ENCODE measurements at regions not wholly inside any gene's neighbourhood (a gene's known extent, or its start where the extent isn't known, plus 50 kb on each side); places are given as distances from the start of the nearest gene placed in this dataset.

DNA sequence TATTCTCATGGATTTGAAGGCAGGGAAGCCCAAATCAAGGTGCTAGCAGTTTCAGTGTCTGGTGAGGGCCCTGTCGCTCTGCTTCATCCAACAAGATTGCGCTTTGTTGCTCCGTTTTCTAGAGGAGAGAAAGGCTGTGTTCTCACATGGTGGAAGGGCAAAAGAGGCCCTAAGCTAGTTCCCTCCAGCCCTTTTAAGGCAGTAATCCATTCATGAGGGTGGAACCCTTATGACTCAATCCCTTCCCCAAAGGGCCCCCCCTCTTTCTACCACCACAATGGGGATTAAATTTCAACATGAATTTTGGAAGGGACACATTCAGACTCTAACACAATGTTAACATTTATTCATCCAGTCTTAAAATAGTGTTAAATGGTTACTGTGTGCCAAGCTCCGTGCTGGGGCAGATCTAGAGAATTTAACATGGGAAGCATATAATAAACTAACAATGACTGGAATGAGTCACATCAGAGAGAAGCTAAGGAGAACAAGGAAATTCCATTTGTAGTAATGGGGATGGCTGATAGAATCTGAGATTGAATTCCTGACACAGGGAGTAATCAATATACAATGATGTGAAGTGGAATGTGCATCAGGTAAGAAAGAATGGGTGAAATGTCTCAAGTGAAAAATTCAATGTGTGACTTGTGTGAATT is 382.8 kb upstream of the ZNF608 start:
- Histone ChIP-seq H3K27me3 (ENCODE audit: control insufficient read depth, insufficient read depth, low read length) (no peaks in the 10 kb centered on the region), H3K36me3 (ENCODE audit: control insufficient read depth, insufficient read depth, low read length) (no peaks in the 10 kb centered on the region), H3K27ac (ENCODE audit: low read length) (no peak overlapping the region), H3K4me3 (ENCODE audit: low read length) (no peak overlapping the region), H3K4me1 (ENCODE audit: control insufficient read depth, insufficient read depth, low read length) (no peaks in the 10 kb centered on the region), H3K9me3 (ENCODE audit: control insufficient read depth, insufficient read depth, low read length) (no peaks in the 10 kb centered on the region)
- no CpG with 5 or more reads among the region's 4 CpGs for WGBS (ENCODE audit: insufficient coverage, insufficient read length)
- DNase-seq (ENCODE audit: low read depth, low spot score): no peak

DNA sequence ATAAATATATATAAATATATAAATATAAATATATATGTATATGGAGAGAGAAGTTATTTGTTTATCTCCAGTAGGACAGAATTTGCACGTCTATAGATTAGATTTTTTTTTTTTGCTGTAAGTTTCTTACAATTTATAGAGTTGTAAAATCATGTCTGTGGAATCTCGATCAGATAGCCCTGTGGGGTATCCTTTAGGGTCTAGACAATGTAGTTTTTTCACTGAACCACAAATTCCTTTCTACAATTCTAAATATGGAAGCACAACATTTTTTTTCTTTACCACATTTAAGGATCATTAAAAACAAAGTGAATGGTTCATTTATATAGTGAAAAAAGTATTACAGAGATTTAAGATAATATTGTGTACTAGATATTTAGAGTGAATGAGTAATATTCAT is 384.2 kb upstream of the ZNF608 start:
- Histone ChIP-seq H3K27me3 (ENCODE audit: control insufficient read depth, insufficient read depth, low read length) (no peaks in the 10 kb centered on the region), H3K36me3 (ENCODE audit: control insufficient read depth, insufficient read depth, low read length) (no peaks in the 10 kb centered on the region), H3K9me3 (ENCODE audit: control insufficient read depth, insufficient read depth, low read length) (no peaks in the 10 kb centered on the region), H3K4me1 (ENCODE audit: control insufficient read depth, insufficient read depth, low read length) (no peaks in the 10 kb centered on the region; the same call in 1 of the 2 replicates), H3K27ac (ENCODE audit: low read length) (no peak overlapping the region), H3K4me3 (ENCODE audit: low read length) (no peak overlapping the region)
- no peak for DNase-seq (ENCODE audit: low read depth, low spot score)
- no CpG with 5 or more reads among the region's 2 CpGs for WGBS (ENCODE audit: insufficient coverage, insufficient read length)

DNA sequence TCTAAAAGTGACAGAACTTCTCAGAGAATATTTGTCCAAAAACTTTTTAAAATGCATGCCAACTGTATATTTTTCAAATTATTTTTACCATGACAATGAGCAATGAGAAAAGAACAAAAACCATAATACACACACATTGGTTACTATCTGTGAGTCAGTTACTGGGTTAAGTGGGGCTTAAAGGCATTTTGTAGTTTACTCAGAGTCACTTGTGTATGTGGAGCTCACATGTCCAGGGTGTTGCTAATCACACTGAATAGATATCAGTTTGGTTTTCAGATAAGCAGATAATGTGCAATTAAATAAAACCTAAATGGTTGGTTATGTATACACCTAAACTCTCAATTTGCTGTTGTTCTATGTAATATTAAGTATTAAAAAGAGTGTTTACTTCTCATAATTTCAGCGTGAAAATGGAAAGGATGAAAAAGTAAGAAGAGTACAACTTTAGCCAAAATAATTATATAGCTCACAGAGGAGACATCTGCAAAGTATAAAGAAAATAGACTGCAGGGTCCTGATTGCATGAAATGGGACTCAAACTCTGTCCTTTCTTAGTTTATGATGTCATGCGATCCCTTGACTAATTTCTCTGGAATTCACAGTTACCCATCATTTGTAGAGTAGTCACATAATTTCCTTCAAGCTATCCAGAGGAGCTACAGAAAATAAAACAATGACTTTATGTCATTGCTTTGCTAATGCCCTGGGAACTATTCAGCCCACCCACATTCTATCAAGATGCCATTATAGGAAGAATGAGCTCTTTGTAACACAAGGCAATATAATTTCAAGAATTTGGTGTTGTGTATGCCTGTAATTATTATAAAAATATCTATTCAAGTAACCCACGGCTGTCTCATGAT is 388.0 kb upstream of the ZNF608 start:
- no peaks in the 10 kb centered on the region for H3K9me3 ChIP-seq (ENCODE audit: control insufficient read depth, insufficient read depth, low read length)
- DNase-seq (ENCODE audit: low read depth, low spot score): no peak
- no peaks in the 10 kb centered on the region; the same call in 1 of the 2 replicates for H3K4me1 ChIP-seq (ENCODE audit: control insufficient read depth, insufficient read depth, low read length)
- no peak overlapping the region for H3K4me3 ChIP-seq (ENCODE audit: low read length)
- no CpG with 5 or more reads among the region's 3 CpGs for WGBS (ENCODE audit: insufficient coverage, insufficient read length)
- no peaks in the 10 kb centered on the region for H3K27me3 ChIP-seq (ENCODE audit: control insufficient read depth, insufficient read depth, low read length)
- no peak overlapping the region for H3K27ac ChIP-seq (ENCODE audit: low read length)
- no peaks in the 10 kb centered on the region for H3K36me3 ChIP-seq (ENCODE audit: control insufficient read depth, insufficient read depth, low read length)

DNA sequence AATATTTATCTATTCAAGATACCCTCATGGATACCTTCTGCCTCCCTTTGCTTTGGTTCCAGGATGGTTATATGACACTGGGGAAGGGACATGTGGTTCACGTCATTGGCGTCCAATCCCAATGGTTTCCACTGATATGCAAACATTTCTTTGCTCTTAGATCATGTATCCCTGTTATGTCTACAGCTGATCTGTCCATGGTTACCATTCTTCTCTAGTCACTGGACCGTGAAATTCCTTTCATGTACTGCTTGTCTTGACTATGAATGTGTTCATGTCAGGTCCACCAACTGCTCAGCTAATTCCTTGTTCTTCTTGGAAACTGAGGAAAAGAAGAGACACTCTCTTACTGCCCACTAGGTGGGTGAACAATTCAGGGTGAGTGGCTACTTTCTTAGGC is 391.1 kb upstream of the ZNF608 start:
- WGBS (ENCODE audit: insufficient coverage, insufficient read length): no CpG with 5 or more reads among the region's 3 CpGs
- DNase-seq (ENCODE audit: low read depth, low spot score): no peak

DNA sequence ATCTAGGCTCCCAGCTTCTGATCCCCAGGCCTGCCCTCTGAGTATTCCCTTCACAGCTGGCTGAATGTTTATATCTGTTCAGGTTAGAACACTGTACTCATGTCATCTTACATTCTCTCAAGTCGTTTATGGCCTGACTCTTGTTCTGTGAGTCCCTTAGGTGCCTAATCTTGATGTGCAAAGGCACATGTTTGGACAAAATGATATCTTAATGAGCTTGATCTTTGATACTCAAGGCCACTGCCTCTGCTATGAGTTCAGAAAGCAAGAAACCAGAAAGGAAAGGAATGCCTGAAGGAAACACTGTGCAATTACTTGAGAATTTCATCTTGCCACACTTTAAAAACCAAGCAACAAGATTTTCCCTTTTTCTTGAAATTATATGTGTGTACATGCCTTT is 391.8 kb upstream of the ZNF608 start:
- H3K27ac ChIP-seq (ENCODE audit: low read length): no peak overlapping the region
- no peaks in the 10 kb centered on the region for H3K9me3 ChIP-seq (ENCODE audit: control insufficient read depth, insufficient read depth, low read length)
- no peaks in the 10 kb centered on the region for H3K27me3 ChIP-seq (ENCODE audit: control insufficient read depth, insufficient read depth, low read length)
- DNase-seq (ENCODE audit: low read depth, low spot score): no peak
- no peaks in the 10 kb centered on the region; the same call in 1 of the 2 replicates for H3K4me1 ChIP-seq (ENCODE audit: control insufficient read depth, insufficient read depth, low read length)
- H3K4me3 ChIP-seq (ENCODE audit: low read length): no peak overlapping the region
- no peaks in the 10 kb centered on the region for H3K36me3 ChIP-seq (ENCODE audit: control insufficient read depth, insufficient read depth, low read length)
- no CpG with 5 or more reads among the region's 1 CpG for WGBS (ENCODE audit: insufficient coverage, insufficient read length)

More for the DNA sequence above, 391.1 kb upstream of the ZNF608 start:
- Histone ChIP-seq H3K4me1 (ENCODE audit: control insufficient read depth, insufficient read depth, low read length) (no peaks in the 10 kb centered on the region; the same call in 1 of the 2 replicates), H3K4me3 (ENCODE audit: low read length) (no peak overlapping the region), H3K9me3 (ENCODE audit: control insufficient read depth, insufficient read depth, low read length) (no peaks in the 10 kb centered on the region), H3K36me3 (ENCODE audit: control insufficient read depth, insufficient read depth, low read length) (no peaks in the 10 kb centered on the region), H3K27ac (ENCODE audit: low read length) (no peak overlapping the region), H3K27me3 (ENCODE audit: control insufficient read depth, insufficient read depth, low read length) (no peaks in the 10 kb centered on the region)

DNA sequence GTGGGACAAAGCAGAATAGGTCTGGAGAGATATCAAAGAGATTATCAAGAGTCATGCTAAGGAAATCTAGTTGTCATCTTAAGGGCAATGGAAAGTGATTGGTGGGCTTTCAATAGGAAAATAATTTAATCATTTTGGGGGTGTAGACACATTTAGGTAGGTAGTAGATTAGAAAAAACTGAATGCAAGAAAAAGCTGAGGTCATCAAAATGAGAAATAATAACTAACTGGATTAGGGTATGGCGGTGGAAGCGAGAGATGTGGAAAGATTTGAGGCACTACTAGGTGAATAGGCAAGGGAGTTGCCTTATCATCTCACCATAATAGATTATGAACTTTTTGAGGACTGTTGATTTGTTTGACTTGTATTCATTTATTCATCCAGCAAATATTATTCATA is 393.2 kb upstream of the ZNF608 start:
- no peak for DNase-seq (ENCODE audit: low read depth, low spot score)
- H3K4me1 ChIP-seq (ENCODE audit: control insufficient read depth, insufficient read depth, low read length): no peaks in the 10 kb centered on the region; the same call in 1 of the 2 replicates
- WGBS (ENCODE audit: insufficient coverage, insufficient read length): no CpG with 5 or more reads among the region's 2 CpGs
- H3K9me3 ChIP-seq (ENCODE audit: control insufficient read depth, insufficient read depth, low read length): no peaks in the 10 kb centered on the region
- no peak overlapping the region for H3K27ac ChIP-seq (ENCODE audit: low read length)
- H3K36me3 ChIP-seq (ENCODE audit: control insufficient read depth, insufficient read depth, low read length): no peaks in the 10 kb centered on the region
- H3K27me3 ChIP-seq (ENCODE audit: control insufficient read depth, insufficient read depth, low read length): no peaks in the 10 kb centered on the region
- H3K4me3 ChIP-seq (ENCODE audit: low read length): no peak overlapping the region

DNA sequence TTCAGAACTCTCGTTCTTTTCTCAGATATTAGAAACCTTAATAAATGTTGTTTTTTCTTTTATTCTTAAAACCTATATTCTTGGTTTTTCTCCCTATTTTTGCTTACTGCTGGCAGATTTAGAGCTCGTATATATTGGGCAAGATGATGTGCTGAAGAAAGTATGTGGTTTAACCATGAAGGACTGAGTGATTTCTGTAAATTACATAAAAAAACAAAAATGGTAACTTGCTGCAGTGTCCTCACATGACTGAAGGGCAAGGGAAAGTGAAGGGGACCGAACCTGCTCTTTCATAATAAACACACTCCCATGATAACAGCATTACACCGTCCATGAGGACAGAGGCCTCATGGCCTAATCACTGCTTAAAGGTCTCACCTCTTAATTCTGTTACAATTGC is 393.8 kb upstream of the ZNF608 start:
- no peak overlapping the region for H3K4me3 ChIP-seq (ENCODE audit: low read length)
- no peaks in the 10 kb centered on the region for H3K9me3 ChIP-seq (ENCODE audit: control insufficient read depth, insufficient read depth, low read length)
- no CpG with 5 or more reads among the region's 4 CpGs for WGBS (ENCODE audit: insufficient coverage, insufficient read length)
- no peak overlapping the region for H3K27ac ChIP-seq (ENCODE audit: low read length)
- H3K4me1 ChIP-seq (ENCODE audit: control insufficient read depth, insufficient read depth, low read length): no peaks in the 10 kb centered on the region; the same call in 1 of the 2 replicates
- no peaks in the 10 kb centered on the region for H3K36me3 ChIP-seq (ENCODE audit: control insufficient read depth, insufficient read depth, low read length)
- H3K27me3 ChIP-seq (ENCODE audit: control insufficient read depth, insufficient read depth, low read length): no peaks in the 10 kb centered on the region
- no peak for DNase-seq (ENCODE audit: low read depth, low spot score)

DNA sequence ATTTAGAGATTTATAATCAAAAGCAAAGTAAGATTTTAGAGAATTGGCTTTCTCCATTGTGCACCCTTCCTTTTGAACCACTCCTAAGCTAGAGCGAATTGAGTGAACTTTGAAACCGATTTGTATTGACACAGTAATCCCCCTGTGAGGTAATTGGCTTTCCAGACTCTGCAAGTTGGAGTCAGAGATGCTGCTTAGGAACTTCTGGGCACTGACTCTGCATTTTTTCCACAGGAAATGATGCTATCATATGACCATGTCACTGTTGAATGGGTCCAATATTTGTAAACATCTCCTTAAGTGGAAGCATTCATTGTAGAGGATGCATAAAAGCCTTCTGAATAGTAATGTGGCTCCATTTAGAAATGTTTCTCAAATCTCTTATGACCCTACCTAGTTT is 394.4 kb upstream of the ZNF608 start:
- Histone ChIP-seq H3K36me3 (ENCODE audit: control insufficient read depth, insufficient read depth, low read length) (no peaks in the 10 kb centered on the region), H3K4me1 (ENCODE audit: control insufficient read depth, insufficient read depth, low read length) (no peaks in the 10 kb centered on the region), H3K4me3 (ENCODE audit: low read length) (no peak overlapping the region), H3K9me3 (ENCODE audit: control insufficient read depth, insufficient read depth, low read length) (no peaks in the 10 kb centered on the region), H3K27me3 (ENCODE audit: control insufficient read depth, insufficient read depth, low read length) (no peaks in the 10 kb centered on the region), H3K27ac (ENCODE audit: low read length) (no peak overlapping the region)
- DNase-seq (ENCODE audit: low read depth, low spot score): no peak
- no CpG with 5 or more reads among the region's 2 CpGs for WGBS (ENCODE audit: insufficient coverage, insufficient read length)

DNA sequence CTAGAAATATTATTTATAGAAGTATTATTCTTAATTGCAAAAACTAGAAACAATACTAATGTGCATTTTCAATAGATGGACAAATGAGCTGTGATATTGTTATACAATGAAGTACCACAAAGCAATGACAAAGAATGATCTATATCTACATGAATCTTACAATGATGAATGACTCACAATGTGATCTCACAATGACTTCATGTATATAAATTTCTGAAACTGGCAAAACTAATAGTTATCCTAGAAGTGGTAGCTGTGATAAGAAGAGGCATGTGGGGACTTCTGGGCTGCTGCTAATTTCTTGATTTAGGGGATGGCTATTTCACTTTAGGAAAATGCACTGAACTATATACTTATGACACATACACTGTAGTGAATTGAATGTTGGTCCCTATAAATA is 396.0 kb upstream of the ZNF608 start:
- no peak overlapping the region for H3K27ac ChIP-seq (ENCODE audit: low read length)
- no peaks in the 10 kb centered on the region for H3K36me3 ChIP-seq (ENCODE audit: control insufficient read depth, insufficient read depth, low read length)
- no peaks in the 10 kb centered on the region for H3K27me3 ChIP-seq (ENCODE audit: control insufficient read depth, insufficient read depth, low read length)
- no peaks in the 10 kb centered on the region for H3K9me3 ChIP-seq (ENCODE audit: control insufficient read depth, insufficient read depth, low read length)
- no peaks in the 10 kb centered on the region for H3K4me1 ChIP-seq (ENCODE audit: control insufficient read depth, insufficient read depth, low read length)
- no peak for DNase-seq (ENCODE audit: low read depth, low spot score)
- no peak overlapping the region for H3K4me3 ChIP-seq (ENCODE audit: low read length)

DNA sequence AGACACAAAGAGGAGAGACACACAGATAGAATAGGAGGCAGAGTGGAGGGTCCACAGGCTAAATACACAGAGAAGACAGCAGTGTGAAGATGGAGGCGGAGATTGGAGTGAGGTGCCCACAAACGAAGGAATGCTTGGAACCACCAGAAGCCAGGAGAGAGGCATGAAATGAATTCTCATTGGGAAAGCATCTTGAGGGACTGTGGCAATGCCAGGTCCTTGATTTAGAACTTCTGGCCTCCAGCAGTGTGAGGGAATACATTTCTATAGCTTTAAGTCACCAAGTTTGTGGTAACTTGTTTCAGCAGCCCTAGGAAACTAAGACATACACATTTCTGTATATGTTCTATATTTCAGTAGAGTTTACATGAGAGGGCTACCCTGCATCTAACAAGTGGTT is 396.6 kb upstream of the ZNF608 start:
- no CpG with 5 or more reads among the region's 2 CpGs for WGBS (ENCODE audit: insufficient coverage, insufficient read length)
- Histone ChIP-seq H3K27me3 (ENCODE audit: control insufficient read depth, insufficient read depth, low read length) (no peaks in the 10 kb centered on the region), H3K9me3 (ENCODE audit: control insufficient read depth, insufficient read depth, low read length) (no peaks in the 10 kb centered on the region), H3K27ac (ENCODE audit: low read length) (no peak overlapping the region), H3K4me3 (ENCODE audit: low read length) (no peak overlapping the region), H3K36me3 (ENCODE audit: control insufficient read depth, insufficient read depth, low read length) (no peaks in the 10 kb centered on the region), H3K4me1 (ENCODE audit: control insufficient read depth, insufficient read depth, low read length) (no peaks in the 10 kb centered on the region)
- no peak for DNase-seq (ENCODE audit: low read depth, low spot score)
